ENCODE measurements at regions not wholly inside any gene's neighbourhood (a gene's known extent, or its start where the extent isn't known, plus 50 kb on each side); places are given as distances from the start of the nearest gene placed in this dataset.

GRCh38 chr12:130253866-130254265, 83.8 kb upstream of the PIWIL1 start:
- no peaks in the 10 kb centered on the region for H3K27me3 ChIP-seq
- no peaks in the 10 kb centered on the region for H3K36me3 ChIP-seq (replicated peaks; ENCODE audit: insufficient read depth, low read depth)
- H3K4me2 ChIP-seq = no peak overlapping the region
- H3K9me3 ChIP-seq (ENCODE audit: low read depth) = no peaks in the 10 kb centered on the region
- H3K27ac ChIP-seq = no peak overlapping the region
- no peaks in the 10 kb centered on the region for H3K4me1 ChIP-seq (ENCODE audit: insufficient read depth)
- WGBS (ENCODE audit: low lambda C conversion rate, missing lambda C conversion rate) = 94% methylated on average over 5 of the region's 5 CpGs
- no peaks in the 10 kb centered on the region for H3K79me2 ChIP-seq
- no peaks in the 10 kb centered on the region for H3K9me2 ChIP-seq (replicated peaks; ENCODE audit: insufficient read depth)
- no peak overlapping the region for H3K4me3 ChIP-seq
- TF ChIP-seq EZH2phosphoT487 (IDR thresholded peaks at IDR 0.05; ENCODE audit: low read depth, severe bottlenecking, unreplicated experiment) = no peak
- no peak for TF ChIP-seq CTCF (IDR thresholded peaks at IDR 0.05; ENCODE audit: poor library complexity)
- TF ChIP-seq EZH2 (IDR thresholded peaks at IDR 0.05; ENCODE audit: borderline replicate concordance) = no peak
- H2AFZ ChIP-seq = no peak overlapping the region
- H4K20me1 ChIP-seq (ENCODE audit: insufficient read depth, poor library complexity, severe bottlenecking) = no peaks in the 10 kb centered on the region
- no peak for DNase-seq (ENCODE audit: low spot score)

GRCh38 chr12:130254461-130255276, 83.0 kb upstream of the PIWIL1 start:
- TF ChIP-seq EZH2 (IDR thresholded peaks at IDR 0.05; ENCODE audit: borderline replicate concordance) (no peak), CTCF (IDR thresholded peaks at IDR 0.05; ENCODE audit: poor library complexity) (no peak), EZH2phosphoT487 (IDR thresholded peaks at IDR 0.05; ENCODE audit: low read depth, severe bottlenecking, unreplicated experiment) (no peak)
- 85% methylated on average over 19 of the region's 19 CpGs for WGBS (ENCODE audit: low lambda C conversion rate, missing lambda C conversion rate)
- Histone ChIP-seq H3K4me3 (no peak overlapping the region), H3K27me3 (peaks cover 5% of the 10 kb centered on the region), H4K20me1 (ENCODE audit: insufficient read depth, poor library complexity, severe bottlenecking) (no peaks in the 10 kb centered on the region), H3K9me2 (replicated peaks; ENCODE audit: insufficient read depth) (no peaks in the 10 kb centered on the region), H3K4me2 (no peak overlapping the region), H3K4me1 (ENCODE audit: insufficient read depth) (no peaks in the 10 kb centered on the region), H2AFZ (no peak overlapping the region), H3K36me3 (replicated peaks; ENCODE audit: insufficient read depth, low read depth) (no peaks in the 10 kb centered on the region), H3K9me3 (ENCODE audit: low read depth) (no peaks in the 10 kb centered on the region), H3K79me2 (no peaks in the 10 kb centered on the region), H3K27ac (no peak overlapping the region)
- no peak for DNase-seq (ENCODE audit: low spot score)

- DNase-seq (ENCODE audit: low spot score) = no peak
- WGBS (ENCODE audit: low lambda C conversion rate, missing lambda C conversion rate) = 89% methylated on average over 10 of the region's 10 CpGs
Observed at GRCh38 chr12:130258863-130259262, 78.8 kb upstream of the PIWIL1 start.

More at GRCh38 chr12:130258863-130259262, 78.8 kb upstream of the PIWIL1 start:
- no peaks in the 10 kb centered on the region for H3K36me3 ChIP-seq (replicated peaks; ENCODE audit: insufficient read depth, low read depth)
- H4K20me1 ChIP-seq (ENCODE audit: insufficient read depth, poor library complexity, severe bottlenecking) = no peaks in the 10 kb centered on the region
- H3K27ac ChIP-seq = no peak overlapping the region
- no peaks in the 10 kb centered on the region for H3K4me1 ChIP-seq (ENCODE audit: insufficient read depth)
- no peak overlapping the region for H2AFZ ChIP-seq
- H3K4me2 ChIP-seq = no peak overlapping the region
- no peak overlapping the region for H3K4me3 ChIP-seq
- no peak for TF ChIP-seq CTCF (IDR thresholded peaks at IDR 0.05; ENCODE audit: poor library complexity)
- TF ChIP-seq EZH2 (IDR thresholded peaks at IDR 0.05; ENCODE audit: borderline replicate concordance) = no peak
- TF ChIP-seq EZH2phosphoT487 (IDR thresholded peaks at IDR 0.05; ENCODE audit: low read depth, severe bottlenecking, unreplicated experiment) = no peak
- H3K9me2 ChIP-seq (replicated peaks; ENCODE audit: insufficient read depth) = no peaks in the 10 kb centered on the region
- peaks cover 18% of the 10 kb centered on the region for H3K27me3 ChIP-seq
- no peaks in the 10 kb centered on the region for H3K9me3 ChIP-seq (ENCODE audit: low read depth)
- H3K79me2 ChIP-seq = no peaks in the 10 kb centered on the region
